HG02938 (cell line): ENCODE measurements at regions not wholly inside any gene's neighbourhood (a gene's known extent, or its start where the extent isn't known, plus 50 kb on each side); places are given as distances from the start of the nearest gene placed in this dataset.

Experiments
- ATAC-seq: cut with Tn5 transposase; IDR thresholded peaks from one replicate; pipeline ENCODE4 v1.9.1; 2021; ENCODE audit warnings: mild to moderate bottlenecking, moderate library complexity; ENCODE audit not compliant: unreplicated experiment

DNA sequence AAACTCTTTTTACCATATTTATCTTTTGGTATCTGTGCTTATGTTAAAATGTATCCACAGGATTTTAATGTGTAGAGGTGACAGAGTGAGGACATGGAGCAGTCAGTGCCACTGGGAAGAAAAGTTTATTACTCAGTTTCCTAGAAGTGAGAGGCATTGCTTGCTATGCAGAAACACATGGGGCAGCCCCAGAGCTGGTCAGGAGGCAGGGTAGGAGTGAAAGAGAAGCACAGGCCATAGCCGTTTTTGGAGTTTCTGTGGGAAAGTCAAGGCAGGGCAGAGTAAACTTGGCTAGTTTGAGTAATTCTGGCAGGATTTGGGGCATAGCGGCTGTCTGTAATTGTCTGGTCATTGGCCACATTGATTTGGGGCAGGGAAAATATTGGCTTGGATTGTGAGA lies 370.9 kb downstream of the FGF9 start:
- ATAC-seq = no peak

DNA sequence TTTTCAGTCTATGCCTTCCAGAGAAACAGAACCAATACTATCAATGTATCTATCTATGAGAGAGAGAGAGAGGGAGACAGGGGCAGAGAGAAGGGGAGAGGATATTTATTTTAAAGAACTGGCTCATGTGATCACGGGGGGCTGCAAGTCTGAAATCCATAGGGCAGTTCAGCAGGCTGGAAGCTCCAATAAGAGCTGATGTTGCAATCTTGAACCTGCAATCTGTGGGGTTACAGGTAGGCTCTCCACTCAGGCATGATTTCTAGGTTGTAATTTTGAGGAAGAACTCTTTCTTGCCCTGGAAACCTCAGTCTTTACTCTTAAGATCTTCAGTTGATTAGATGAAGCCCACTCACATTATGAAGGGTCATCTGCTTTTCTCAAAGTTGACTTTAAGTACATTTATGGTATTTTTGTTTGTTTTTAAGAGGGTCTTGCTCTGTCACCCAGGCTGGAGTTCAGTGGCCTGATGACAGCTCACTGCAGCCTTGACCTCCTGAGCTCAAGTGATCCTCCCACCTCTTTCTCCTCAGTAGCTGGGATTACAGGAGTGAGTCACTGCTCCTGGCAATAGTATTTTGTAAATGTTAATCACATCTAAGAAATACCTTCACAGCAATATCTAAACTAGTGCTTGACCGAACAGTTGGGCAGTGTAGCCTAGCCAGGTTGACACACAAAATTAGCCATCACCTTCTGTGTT lies 376.4 kb downstream of the FGF9 start:
- ATAC-seq = no peak

DNA sequence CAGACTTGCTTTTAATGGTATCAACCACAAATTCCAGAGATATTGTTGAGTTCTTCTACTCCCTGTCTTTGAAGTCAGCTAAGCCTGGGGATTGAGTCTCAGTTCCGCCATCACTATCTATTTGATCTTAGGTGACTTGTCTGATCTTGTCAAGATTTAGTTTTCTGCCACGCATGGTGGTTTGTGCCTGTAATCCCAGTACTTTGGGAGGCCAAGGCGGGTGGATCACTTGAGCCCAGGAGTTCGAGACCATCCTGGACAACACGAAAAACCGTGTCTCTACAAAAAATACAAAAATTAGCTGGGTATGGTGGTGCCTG lies 376.9 kb downstream of the FGF9 start:
- ATAC-seq = no peak

DNA sequence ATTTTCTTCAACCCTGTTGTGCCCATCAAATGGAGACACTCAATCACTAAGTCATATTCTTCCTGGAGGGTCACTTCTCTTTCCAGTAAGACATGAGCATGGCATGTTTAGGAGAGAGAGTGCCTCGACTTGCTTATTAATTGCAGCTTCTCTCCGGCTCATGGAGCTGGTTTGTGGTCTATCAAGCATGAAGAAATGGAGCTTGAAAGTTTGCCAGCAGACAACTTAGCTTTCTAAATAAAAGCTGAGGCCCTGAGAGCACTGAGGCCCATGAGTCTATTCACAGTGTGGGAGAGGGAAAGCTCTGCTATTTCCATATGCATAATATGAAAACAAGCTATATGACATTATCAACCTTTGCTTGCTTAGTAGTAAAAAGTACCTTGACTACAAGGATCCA lies 378.5 kb downstream of the FGF9 start:
- ATAC-seq = no peak

DNA sequence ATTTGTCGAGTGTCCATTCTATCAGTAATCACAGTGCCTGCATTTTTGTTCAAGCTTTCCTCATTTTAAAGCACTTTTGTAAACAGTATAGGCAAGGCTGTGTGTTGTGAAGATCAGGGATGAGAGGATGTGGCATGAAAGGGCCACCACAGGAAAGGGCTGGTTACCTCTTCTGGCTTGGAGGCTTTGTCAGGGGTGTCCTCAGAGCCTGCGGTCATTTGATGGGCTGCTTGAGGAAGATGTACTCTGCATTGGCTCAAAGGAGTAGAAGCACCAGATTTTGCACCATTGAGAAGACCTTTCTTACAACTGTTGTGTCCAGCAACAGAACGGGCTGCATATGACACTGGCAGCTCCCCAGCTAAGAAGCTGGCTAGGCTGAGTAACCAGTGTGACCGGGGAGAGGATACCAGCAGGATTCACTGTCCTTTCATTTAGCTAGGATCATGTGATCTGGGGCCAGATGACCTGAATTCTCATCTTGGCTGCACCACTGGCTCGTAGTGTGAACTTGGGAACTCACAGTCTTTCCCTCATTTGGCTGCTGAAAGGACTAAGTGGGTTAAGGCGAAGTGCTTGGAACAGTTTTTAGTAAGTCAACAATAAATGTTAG lies 380.2 kb downstream of the FGF9 start:
- no peak for ATAC-seq

DNA sequence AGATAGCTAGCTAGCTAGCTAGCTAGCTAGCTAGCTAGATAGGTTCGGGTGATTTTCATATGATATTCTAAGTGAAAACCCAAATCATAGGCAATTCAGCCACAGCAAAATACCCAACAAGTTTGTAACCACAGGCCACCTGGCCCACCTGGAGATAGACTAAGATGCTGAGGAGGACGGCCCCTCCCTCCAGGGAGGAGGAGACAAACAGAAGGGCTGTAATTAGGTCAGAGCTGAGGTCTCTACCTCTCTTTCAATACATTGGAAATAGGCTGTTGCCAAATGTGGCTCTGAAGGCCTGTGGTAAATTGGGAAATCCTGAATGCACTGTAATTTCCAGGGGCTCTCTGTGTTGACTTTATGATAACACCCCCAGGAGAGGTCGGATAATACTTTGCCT lies 382.2 kb downstream of the FGF9 start:
- no peak for ATAC-seq

DNA sequence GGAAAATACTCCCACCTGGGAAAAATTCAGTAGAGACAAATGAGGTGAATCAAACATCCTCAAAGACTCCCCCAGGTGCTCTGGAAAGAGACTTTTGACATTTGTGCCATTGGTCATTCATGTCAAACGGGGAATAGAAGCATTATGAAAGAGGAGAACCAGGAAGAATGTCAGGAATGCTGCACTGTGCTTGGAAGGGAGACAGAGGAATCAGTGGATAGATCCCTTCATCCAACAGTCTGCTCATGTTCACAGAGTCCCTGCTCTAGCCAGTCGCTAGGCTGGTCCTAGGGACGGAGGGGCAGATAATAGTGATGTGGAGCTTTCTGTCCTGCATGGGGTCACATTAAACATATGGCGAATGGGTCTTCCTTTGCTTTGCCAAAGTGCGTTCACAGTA lies 384.4 kb downstream of the FGF9 start:
- ATAC-seq = no peak

DNA sequence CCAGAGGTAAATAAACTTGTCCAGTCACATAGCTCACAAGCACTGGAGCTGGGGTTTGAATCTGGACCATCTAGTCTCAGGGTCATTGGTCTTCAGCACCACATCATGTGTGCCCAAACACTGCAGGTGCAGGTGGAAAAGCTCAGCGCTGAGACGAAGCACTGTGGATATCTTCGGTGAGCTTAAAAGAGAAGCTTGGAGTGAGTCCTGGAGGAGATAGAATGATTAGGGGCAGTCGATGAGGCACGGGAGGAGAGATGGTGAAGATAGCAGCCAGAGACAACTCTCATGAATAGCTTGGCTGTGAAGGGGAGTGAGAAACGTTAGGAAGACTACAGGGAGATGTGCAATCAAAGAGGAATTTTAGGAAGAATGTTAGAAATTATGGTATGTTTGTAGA lies 389.3 kb downstream of the FGF9 start:
- no peak for ATAC-seq

DNA sequence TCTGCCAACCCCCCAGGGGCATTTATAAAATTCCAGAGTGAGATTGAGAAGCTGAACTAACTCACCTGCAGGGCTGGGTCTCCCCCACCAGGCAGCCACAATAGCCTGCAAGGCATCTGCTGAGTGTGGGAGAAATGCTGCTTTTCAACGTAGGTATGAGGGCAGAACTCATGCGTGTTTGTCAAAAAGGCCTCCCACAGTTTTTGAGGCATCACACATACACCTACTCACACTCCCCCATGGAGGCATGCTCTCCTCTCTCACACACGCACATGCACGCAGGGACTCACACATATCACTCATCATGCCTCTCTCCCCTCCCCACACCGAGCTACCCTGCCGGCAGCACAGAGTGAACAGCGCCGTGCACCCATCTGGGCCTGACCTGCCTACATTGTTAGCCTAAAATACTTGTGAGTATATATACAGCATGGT lies 390.5 kb downstream of the FGF9 start:
- peak; percentile 64 for ATAC-seq

DNA sequence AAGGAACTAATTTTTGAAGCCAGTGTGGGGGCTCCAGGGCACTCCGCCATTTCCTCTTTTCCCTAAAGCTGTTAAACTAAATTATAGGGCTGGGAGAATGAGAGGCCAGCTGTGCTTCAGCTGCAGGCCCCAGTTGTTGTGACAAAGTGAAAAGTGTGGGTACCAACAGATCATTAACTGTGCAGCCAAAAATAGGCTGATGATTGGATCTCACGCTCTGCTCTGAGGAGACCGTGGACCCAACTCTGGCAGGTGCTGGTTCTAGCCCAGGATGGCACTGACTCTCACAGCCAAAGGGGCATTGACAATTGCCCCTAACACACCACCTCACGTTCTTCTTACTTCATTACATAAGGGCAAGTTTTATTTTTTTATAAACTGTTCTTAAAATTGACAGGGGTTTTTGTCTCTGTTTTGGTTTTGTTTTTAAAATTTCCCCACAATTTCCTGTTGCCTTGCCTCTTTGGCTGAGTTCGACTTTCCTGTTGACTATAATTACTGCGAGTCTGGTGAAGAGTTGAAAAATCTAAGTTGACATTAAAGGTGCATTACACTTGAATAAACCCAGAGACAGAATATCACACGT lies 391.0 kb downstream of the FGF9 start:
- ATAC-seq = peak; percentile 79

DNA sequence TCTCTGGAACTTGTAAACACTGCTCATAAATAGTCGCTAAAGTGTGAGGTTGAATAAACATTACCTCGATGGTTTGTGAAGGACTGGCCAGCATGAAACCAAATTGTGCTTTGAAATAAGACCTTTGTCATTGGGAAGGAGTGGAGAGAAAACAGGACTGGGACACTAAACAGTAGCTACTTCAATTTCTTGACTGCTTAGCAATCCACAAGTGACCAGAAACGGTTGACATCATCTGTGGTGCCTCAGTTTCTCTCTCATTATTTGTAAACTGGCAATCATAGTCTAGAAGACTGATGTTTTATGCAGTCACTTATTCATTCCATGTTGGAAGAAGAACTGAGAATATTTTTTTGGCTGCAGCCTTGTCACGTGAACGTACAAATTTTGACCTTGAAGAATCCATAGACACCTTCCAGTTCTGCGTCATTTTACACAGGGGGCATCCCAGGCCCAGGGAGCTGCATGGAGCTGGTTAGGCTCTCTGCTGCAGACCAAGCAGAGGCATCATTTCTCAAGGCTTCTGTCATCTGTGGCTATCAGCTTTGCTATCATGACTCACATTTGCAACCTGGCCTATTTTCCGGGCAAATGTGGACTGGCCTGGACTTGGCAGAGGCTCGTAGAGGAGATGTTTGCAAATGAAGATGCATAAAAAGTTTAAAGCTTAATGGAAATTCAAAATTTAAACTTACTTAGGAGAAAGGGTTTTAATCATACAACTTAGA lies 391.8 kb downstream of the FGF9 start:
- ATAC-seq = no peak

DNA sequence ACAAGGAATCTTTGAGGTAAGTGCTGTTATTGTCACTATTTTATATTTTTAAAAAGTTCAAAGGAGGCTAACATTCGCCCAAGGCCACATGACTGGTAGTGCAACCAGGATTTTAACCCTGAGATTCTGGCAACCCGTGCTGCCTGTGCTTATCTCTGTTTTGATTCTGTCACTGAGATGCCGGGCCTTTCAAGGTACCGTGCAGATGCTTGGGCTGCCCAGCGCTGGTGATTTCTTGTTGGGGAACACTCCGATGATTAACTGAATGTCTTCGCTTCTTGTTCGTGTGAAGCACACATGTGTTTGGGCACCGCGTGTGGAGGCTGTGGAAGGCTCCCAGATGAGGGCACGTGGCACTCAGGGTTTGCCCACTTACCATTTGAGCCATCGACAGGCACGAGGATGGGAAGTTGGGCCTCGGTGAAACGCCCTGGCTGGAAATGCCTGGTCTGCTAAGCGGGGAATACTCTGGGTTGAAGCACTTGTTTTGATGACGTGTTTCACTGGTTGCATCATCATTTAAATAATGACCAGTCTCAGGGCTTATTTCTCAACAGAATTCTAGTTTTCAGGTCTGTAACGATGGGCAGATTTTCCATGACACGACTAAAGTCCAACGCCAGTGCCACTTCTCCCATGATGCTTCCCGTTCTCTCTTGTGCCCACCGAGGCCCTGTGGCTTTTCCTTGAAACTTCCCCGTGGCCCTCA lies 392.7 kb downstream of the FGF9 start:
- no peak for ATAC-seq

DNA sequence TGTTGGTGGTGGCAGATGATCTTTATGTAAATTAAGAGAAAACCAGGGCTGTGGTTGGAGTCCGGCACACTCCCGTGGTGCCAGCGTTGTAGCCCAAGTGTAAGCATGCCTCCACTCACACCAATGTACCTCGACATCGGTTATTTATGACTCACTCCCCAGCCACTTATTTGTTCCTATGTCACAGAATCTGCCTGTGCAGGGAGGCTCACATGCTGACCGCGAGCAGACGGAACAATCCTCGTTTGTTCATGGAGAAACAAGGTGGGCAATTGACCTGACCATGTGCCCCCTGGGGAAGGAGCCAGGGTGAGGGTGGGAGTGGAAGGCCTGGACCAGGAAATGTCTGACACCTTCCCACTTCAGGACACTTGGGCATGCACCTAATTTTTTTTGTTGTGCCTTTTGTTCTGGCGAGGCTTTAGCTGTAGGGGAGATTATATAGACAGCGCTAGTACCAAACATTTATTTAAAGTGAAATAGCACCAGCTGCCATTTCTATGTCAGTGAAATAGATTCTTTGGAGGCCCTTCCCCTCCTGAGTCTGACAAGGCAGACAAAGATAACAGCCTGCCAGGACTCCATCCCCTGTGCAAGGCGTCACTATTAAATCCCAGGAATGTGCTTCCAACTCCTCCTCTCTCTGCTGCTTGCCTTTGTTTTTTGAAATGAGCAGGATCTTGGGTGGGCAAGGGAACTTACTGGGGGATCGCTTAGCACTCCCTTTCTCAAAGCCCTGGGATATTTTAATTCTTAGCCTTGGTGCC lies 394.2 kb downstream of the FGF9 start:
- ATAC-seq = no peak

DNA sequence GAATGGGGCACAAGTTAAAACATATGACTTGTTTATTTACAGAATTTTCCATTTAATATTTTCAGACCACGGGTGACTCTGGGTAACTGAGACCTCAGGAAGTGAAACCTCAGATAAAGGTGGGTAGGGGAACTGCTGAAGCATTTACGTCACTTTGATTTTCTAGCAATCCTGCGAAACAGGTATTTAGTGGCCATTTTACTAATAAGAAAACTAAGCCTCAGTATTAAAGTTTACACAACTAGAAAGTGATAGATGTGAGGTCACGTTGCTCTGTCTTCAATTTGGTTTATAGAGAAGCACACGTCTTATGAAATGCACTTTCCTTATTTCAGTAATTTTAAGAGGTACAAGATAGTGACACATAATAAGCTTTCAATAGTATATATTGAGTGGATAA lies 402.8 kb downstream of the FGF9 start:
- ATAC-seq = peak; percentile 69

DNA sequence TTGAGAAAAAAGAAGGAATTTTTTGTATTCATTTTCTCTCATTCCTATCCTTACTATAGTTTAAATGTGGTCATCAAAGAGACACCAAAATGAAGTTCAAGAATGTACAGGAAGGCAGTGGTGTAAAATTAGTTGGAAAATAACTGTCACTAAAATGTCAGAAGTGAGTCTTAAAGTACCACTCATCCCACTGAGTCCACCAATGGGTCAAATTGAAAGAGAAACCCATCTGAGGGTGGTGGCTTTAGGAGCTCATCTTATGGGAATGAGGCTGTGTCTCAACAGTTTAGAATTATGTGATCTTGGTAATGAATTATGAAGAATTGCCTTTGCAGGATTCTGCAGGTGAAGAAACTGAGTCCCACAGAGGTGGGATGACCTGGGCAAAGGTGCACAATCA lies 403.5 kb downstream of the FGF9 start:
- no peak for ATAC-seq

DNA sequence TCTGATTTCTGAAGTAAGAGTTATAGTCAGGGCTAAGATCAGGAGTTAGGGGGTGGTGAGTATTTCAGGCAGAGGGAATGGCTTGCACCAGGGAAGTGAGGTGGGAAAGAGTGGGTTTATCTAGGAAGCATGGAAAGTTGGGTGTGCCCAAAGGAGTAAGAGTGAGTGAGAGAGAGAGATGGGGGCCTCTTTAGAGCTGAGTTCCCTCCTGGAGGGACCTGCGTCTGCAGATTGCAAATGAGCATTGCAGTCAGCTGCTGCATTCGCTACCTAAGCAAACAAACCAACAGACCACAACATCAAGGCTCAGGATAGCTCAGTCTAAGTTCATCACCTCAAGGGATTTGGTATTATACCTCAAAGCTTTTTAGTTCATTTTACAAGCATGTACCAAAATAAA lies 405.8 kb downstream of the FGF9 start:
- ATAC-seq = no peak

DNA sequence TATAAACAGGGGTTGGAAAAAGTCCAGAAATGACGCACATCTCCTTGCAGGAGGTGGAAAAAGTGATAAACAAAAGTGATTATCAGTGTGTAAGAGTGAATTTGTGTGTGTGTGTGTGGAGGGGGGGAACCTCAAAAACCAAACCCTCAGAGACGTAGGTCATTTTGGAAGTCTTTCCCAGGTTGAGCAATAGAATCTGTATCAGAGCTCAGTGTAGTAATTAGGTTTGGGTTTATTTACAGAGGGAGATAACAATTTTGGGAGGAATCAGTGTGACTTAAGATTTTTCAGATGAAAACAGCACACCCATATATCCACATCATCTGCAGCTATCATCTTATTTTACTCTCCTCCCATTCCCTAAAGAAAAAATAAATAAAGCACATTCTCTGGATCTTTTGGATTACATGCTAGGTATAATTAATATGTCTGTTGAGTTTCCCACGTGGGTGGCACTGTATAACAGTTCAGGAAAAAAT lies 406.4 kb downstream of the FGF9 start:
- no peak for ATAC-seq

DNA sequence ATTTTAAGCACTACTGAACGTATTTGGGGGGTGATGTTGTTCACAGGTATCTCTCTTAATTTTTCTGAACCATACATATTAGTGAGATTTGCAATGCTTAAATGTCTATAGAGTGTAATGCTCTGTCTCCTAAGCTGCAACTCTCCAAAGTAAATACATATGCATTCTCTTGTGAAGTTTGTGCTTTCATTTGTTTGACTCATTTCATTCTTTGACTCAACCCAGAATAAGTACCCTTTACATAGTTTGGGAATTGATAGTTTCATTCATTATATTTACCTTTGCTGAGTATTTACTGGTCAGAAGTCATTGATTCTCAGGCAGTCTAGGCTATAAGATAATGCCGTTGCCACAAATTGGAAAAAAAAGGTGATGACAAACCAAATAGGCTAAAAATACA lies 406.9 kb downstream of the FGF9 start:
- no peak for ATAC-seq

DNA sequence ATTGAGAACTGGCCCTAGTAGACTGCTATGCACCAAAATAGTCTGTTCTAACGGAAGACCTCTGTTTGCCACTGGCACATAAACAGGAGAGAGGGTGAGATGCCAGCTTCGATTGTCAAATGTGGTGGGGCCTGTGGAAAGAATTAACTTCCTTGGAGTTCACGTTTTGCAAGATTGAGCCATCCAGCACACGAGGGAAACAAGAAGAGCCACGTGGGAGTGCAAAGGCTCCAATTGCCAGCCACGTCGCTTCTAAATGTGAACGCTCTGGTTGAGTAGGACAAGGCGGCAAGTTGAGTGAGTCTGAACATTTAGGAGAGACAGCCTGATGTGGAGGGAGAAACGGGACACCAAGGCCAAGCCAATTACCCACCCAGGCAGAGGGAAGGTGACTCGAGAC lies 409.1 kb downstream of the FGF9 start:
- no peak for ATAC-seq

DNA sequence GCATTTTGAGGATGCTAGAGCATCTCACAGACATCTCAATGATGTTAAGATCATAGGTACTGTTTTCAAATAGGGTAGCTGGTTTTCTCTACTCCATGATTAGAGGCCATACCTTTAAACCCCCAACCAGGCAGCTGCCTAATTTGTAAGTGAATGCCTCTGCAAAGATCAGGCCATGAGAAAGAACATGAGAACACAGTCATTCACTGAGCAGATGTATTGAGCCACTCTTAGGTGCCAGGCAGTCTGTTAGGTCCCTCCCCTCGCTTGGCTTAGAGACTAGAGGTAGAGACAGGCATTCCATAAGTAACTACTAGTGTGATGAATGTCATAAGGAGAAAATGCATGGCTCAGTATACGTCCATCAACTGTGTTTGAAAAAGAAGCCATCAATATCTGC lies 410.0 kb downstream of the FGF9 start:
- ATAC-seq = no peak

DNA sequence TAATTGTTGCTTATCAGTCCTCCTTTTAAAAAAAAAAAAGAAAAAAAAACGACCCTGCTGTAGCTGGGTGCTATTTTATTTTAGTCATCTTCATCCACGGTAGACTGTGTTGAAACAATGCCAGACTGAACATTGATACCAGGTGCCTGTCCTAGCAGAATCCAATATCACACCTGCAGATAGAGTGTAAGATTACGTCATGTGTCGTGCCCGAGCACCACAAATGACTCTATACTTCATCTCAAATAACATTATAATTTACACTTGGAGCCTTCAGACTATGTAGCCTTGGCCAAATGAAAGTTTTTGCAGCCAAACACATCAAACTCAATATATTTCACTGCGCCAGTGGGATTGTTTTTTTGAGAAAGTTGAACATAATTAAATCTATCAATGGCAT lies 410.6 kb downstream of the FGF9 start:
- ATAC-seq = no peak
